GM21619 (cell line): ENCODE measurements at regions not wholly inside any gene's neighbourhood (a gene's known extent, or its start where the extent isn't known, plus 50 kb on each side); places are given as distances from the start of the nearest gene placed in this dataset.
A peak's percentile ranks its signal among the peaks of the same experiment; 100 is the strongest.
"Not testable (repeated sequence)": the region's sequence is repeated elsewhere in the genome, so short reads cannot be mapped to it uniquely, and the experiment has no call there.

Experiments
- ATAC-seq: cut with Tn5 transposase; IDR thresholded peaks from one replicate; pipeline ENCODE4 v1.9.1; 2021; ENCODE audit not compliant: unreplicated experiment

GRCh38 chr5:119694284-119694683, 64.9 kb downstream of the FAM170A start:
- ATAC-seq, result peak; percentile 71

- no peak for ATAC-seq
Measured at GRCh38 chr5:119706049-119706448, 76.7 kb downstream of the FAM170A start.

- no peak for ATAC-seq
Measured at GRCh38 chr5:119708076-119708790, 78.9 kb downstream of the FAM170A start.

- ATAC-seq, result no peak
Measured at GRCh38 chr5:119721775-119722174, 92.4 kb downstream of the FAM170A start.

- ATAC-seq, result not testable (repeated sequence)
Measured at GRCh38 chr5:119725291-119725690, 95.9 kb downstream of the FAM170A start.

GRCh38 chr5:119726544-119726943, 97.2 kb downstream of the FAM170A start:
- ATAC-seq, result no peak

GRCh38 chr5:119740225-119740624, 110.9 kb downstream of the FAM170A start:
- no peak for ATAC-seq

GRCh38 chr5:119741691-119742090, 112.3 kb downstream of the FAM170A start:
- no peak for ATAC-seq

- ATAC-seq, result no peak
Measured at GRCh38 chr5:119742311-119742710, 113.0 kb downstream of the FAM170A start.

- peak; percentile 96 for ATAC-seq
Measured at GRCh38 chr5:119743927-119744326, 114.6 kb downstream of the FAM170A start.

- ATAC-seq, result no peak
Measured at GRCh38 chr5:119745976-119746375, 116.6 kb downstream of the FAM170A start.

- ATAC-seq, result no peak
Measured at GRCh38 chr5:119746984-119747383, 117.6 kb downstream of the FAM170A start.

- ATAC-seq, result no peak
Measured at GRCh38 chr5:119750887-119751733, 121.8 kb downstream of the FAM170A start.

GRCh38 chr5:119751734-119752094, 122.4 kb downstream of the FAM170A start:
- no peak for ATAC-seq

- ATAC-seq, result no peak
Measured at GRCh38 chr5:119752921-119753886, 123.8 kb downstream of the FAM170A start.

- ATAC-seq, result not testable (repeated sequence)
Measured at GRCh38 chr5:119754825-119755224, 125.5 kb downstream of the FAM170A start.

- no peak for ATAC-seq
Measured at GRCh38 chr5:119757276-119757675, 127.9 kb downstream of the FAM170A start.

GRCh38 chr5:119769695-119770693, 140.6 kb downstream of the FAM170A start:
- not testable (repeated sequence) for ATAC-seq

GRCh38 chr5:119780145-119780544, 150.8 kb downstream of the FAM170A start:
- ATAC-seq, result not testable (repeated sequence)

- ATAC-seq, result no peak
Measured at GRCh38 chr5:119785057-119785456, 155.7 kb downstream of the FAM170A start.
